ENCODE measurements at regions not wholly inside any gene's neighbourhood (a gene's known extent, or its start where the extent isn't known, plus 50 kb on each side); places are given as distances from the start of the nearest gene placed in this dataset.

- Mint-ChIP-seq H3K4me3 (no peak overlapping the region), H3K27ac (no peak overlapping the region), H3K9me3 (peaks cover 5% of the 10 kb centered on the region), H3K4me1 (ENCODE audit: low read depth) (no peaks in the 10 kb centered on the region), H3K27me3 (peaks cover 4% of the 10 kb centered on the region), H3K36me3 (ENCODE audit: low read depth) (no peaks in the 10 kb centered on the region)
- DNase-seq (no peak), ATAC-seq (no peak)
- POLR2A ChIA-PET, result no interaction called here
- no peak for TF ChIP-seq CTCF (IDR thresholded peaks at IDR 0.05)
- intact Hi-C loops (cut with micrococcal nuclease), result no loop called here
- CTCF ChIA-PET, result no interaction called here
Observed at GRCh38 chr13:106362707-106363106, 172.8 kb downstream of the EFNB2 start.

GRCh38 chr13:106361621-106362020 is 173.8 kb downstream of the EFNB2 start:
- CTCF ChIA-PET, result no interaction called here

GRCh38 chr13:106357198-106357597 is 178.3 kb downstream of the EFNB2 start:
- DNase-seq, result no peak
- Mint-ChIP-seq H3K9me3 (no peaks in the 10 kb centered on the region), H3K4me3 (no peak overlapping the region), H3K27ac (no peak overlapping the region), H3K27me3 (peaks cover 4% of the 10 kb centered on the region), H3K36me3 (ENCODE audit: low read depth) (no peaks in the 10 kb centered on the region), H3K4me1 (ENCODE audit: low read depth) (no peaks in the 10 kb centered on the region)
- intact Hi-C loops (cut with micrococcal nuclease), result no loop called here
- ChIA-PET POLR2A (no interaction called here), CTCF (no interaction called here)
- TF ChIP-seq CTCF (IDR thresholded peaks at IDR 0.05), result no peak
- no peak for ATAC-seq

More at GRCh38 chr13:106361621-106362020, 173.8 kb downstream of the EFNB2 start:
- DNase-seq, result no peak
- Mint-ChIP-seq H3K4me1 (ENCODE audit: low read depth) (no peaks in the 10 kb centered on the region), H3K4me3 (no peak overlapping the region), H3K36me3 (ENCODE audit: low read depth) (no peaks in the 10 kb centered on the region), H3K9me3 (peaks cover 5% of the 10 kb centered on the region), H3K27me3 (no peaks in the 10 kb centered on the region), H3K27ac (no peak overlapping the region)
- no peak for ATAC-seq
- intact Hi-C loops (cut with micrococcal nuclease), result no loop called here
- POLR2A ChIA-PET, result no interaction called here
- TF ChIP-seq CTCF (IDR thresholded peaks at IDR 0.05), result no peak

GRCh38 chr13:106355866-106356265 is 179.6 kb downstream of the EFNB2 start:
- H3K27ac Mint-ChIP-seq, result no peak overlapping the region
- POLR2A ChIA-PET, result no interaction called here
- H3K4me3 Mint-ChIP-seq, result no peak overlapping the region
- H3K27me3 Mint-ChIP-seq, result peaks cover 8% of the 10 kb centered on the region
- H3K36me3 Mint-ChIP-seq (ENCODE audit: low read depth), result no peaks in the 10 kb centered on the region
- ATAC-seq (no peak), DNase-seq (no peak)
- intact Hi-C loops (cut with micrococcal nuclease), result no loop called here
- no peaks in the 10 kb centered on the region for H3K4me1 Mint-ChIP-seq (ENCODE audit: low read depth)
- no peaks in the 10 kb centered on the region for H3K9me3 Mint-ChIP-seq
- CTCF ChIA-PET, result no interaction called here
- TF ChIP-seq CTCF (IDR thresholded peaks at IDR 0.05), result no peak

- intact Hi-C loops (cut with micrococcal nuclease), result no loop called here
- no peaks in the 10 kb centered on the region for H3K9me3 Mint-ChIP-seq
- no peaks in the 10 kb centered on the region for H3K36me3 Mint-ChIP-seq (ENCODE audit: low read depth)
- DNase-seq, result no peak
- no peaks in the 10 kb centered on the region for H3K4me1 Mint-ChIP-seq (ENCODE audit: low read depth)
- TF ChIP-seq CTCF (IDR thresholded peaks at IDR 0.05), result no peak
- no peak overlapping the region for H3K27ac Mint-ChIP-seq
- CTCF ChIA-PET, result no interaction called here
- no peak for ATAC-seq
- H3K27me3 Mint-ChIP-seq, result peaks cover 13% of the 10 kb centered on the region
- POLR2A ChIA-PET, result no interaction called here
- H3K4me3 Mint-ChIP-seq, result no peak overlapping the region
Observed at GRCh38 chr13:106354961-106355360, 180.5 kb downstream of the EFNB2 start.

Measured in activated CD8-positive, alpha-beta T cell treated with anti-CD3 and anti-CD28 coated beads for 36 hours (primary cell).